SK-N-SH treated with all-trans-retinoic acid at 6 μM for 48 hours (cell line): ENCODE measurements at regions not wholly inside any gene's neighbourhood (a gene's known extent, or its start where the extent isn't known, plus 50 kb on each side); places are given as distances from the start of the nearest gene placed in this dataset.

Experiments
- ATAC-seq: fragments of 200-7000 bp; cut with Tn5 transposase; 3 replicates; pipeline ENCODE4 v1.9.1; 2020; ENCODE audit warnings: mild to moderate bottlenecking, moderate library complexity
- ARNTL ChIP-seq: fragments of 450-650 bp; formaldehyde crosslinking; IDR thresholded peaks from 2 replicates; pipeline ENCODE4 v1.5.0; 2020; ENCODE audit warnings: low read depth, mild to moderate bottlenecking, moderate library complexity, borderline replicate concordance
- BACH2 ChIP-seq: fragments of 250-450 bp; sonication (Bioruptor Pico); IDR thresholded peaks from 2 replicates; pipeline ENCODE4 v1.9.0; 2021; ENCODE audit warnings: mild to moderate bottlenecking, borderline replicate concordance
- CSDC2 ChIP-seq: fragments of 250-450 bp; sonication (Bioruptor Pico); IDR thresholded peaks from 2 replicates; pipeline ENCODE4 v1.5.0; 2020; ENCODE audit warnings: mild to moderate bottlenecking, moderate library complexity
- CSRNP3 ChIP-seq: fragments of 250-450 bp; sonication (Bioruptor Pico); IDR thresholded peaks from 2 replicates; pipeline ENCODE4 v1.5.1; 2021; ENCODE audit warnings: mild to moderate bottlenecking, moderate library complexity
- ESRRG ChIP-seq: fragments of 250-450 bp; sonication (Bioruptor Pico); IDR thresholded peaks from 2 replicates; pipeline ENCODE4 v1.6.1; 2021; ENCODE audit warnings: mild to moderate bottlenecking
- GLIS3 ChIP-seq: fragments of 250-450 bp; sonication (Bioruptor Pico); IDR thresholded peaks from 2 replicates; pipeline ENCODE4 v1.5.0; 2020; ENCODE audit warnings: mild to moderate bottlenecking, moderate library complexity
- ISL1 ChIP-seq: fragments of 250-450 bp; sonication (Bioruptor Pico); IDR thresholded peaks from 2 replicates; pipeline ENCODE4 v2.1.2; 2022; ENCODE audit warnings: mild to moderate bottlenecking, moderate library complexity
- OSR1 ChIP-seq: fragments of 250-450 bp; sonication (Bioruptor Pico); IDR thresholded peaks from 2 replicates; pipeline ENCODE4 v1.8.0; 2022; ENCODE audit warnings: moderate library complexity, mild to moderate bottlenecking, inconsistent platforms
- POU6F1 ChIP-seq: fragments of 250-450 bp; sonication (Bioruptor Pico); IDR thresholded peaks from 2 replicates; pipeline ENCODE4 v1.8.0; 2021; ENCODE audit warnings: low read depth, mild to moderate bottlenecking, moderate library complexity, borderline replicate concordance
- PPARA ChIP-seq: fragments of 250-450 bp; sonication (Bioruptor Pico); IDR thresholded peaks from 2 replicates; pipeline ENCODE4 v1.5.0; 2020; ENCODE audit warnings: mild to moderate bottlenecking, borderline replicate concordance
- RARB ChIP-seq: fragments of 250-450 bp; sonication (Bioruptor Pico); IDR thresholded peaks from 2 replicates; pipeline ENCODE4 v1.8.0; 2021; ENCODE audit warnings: mild to moderate bottlenecking, moderate library complexity
- SNAI2 ChIP-seq: fragments of 250-450 bp; sonication (Bioruptor Pico); IDR thresholded peaks from 2 replicates; pipeline ENCODE4 v1.5.0; 2020; ENCODE audit warnings: mild to moderate bottlenecking, moderate library complexity
- TCF4 ChIP-seq: fragments of 250-450 bp; sonication (Bioruptor Pico); IDR thresholded peaks from 2 replicates; pipeline ENCODE4 v1.8.0; 2021; ENCODE audit warnings: mild to moderate bottlenecking, moderate library complexity, borderline replicate concordance
- TOX ChIP-seq: fragments of 250-450 bp; sonication (Bioruptor Pico); IDR thresholded peaks from 2 replicates; pipeline ENCODE4 v1.8.0; 2021; ENCODE audit warnings: mild to moderate bottlenecking, moderate library complexity, borderline replicate concordance
- ZC3H10 ChIP-seq: fragments of 250-450 bp; sonication (Bioruptor Pico); IDR thresholded peaks from 2 replicates; pipeline ENCODE4 v1.5.1; 2021; ENCODE audit warnings: mild to moderate bottlenecking, moderate library complexity
- ZFP3 ChIP-seq: fragments of 250-450 bp; sonication (Bioruptor Pico); IDR thresholded peaks from 2 replicates; pipeline ENCODE4 v1.5.0; 2020; ENCODE audit warnings: mild to moderate bottlenecking, moderate library complexity
- ZFP30 ChIP-seq: fragments of 450-650 bp; formaldehyde crosslinking; IDR thresholded peaks from 2 replicates; pipeline ENCODE4 v1.5.0; 2022; ENCODE audit warnings: mild to moderate bottlenecking, moderate library complexity
- ZNF565 ChIP-seq: fragments of 450-650 bp; formaldehyde crosslinking; conservative IDR thresholded peaks from 2 replicates; pipeline ENCODE4 v1.5.0; 2020; ENCODE audit warnings: low read depth, mild to moderate bottlenecking, moderate library complexity
- ZNF70 ChIP-seq: fragments of 450-650 bp; formaldehyde crosslinking; IDR thresholded peaks from 2 replicates; pipeline ENCODE4 v1.5.0; 2020; ENCODE audit warnings: mild to moderate bottlenecking, moderate library complexity
- ZNF8 ChIP-seq: fragments of 450-650 bp; formaldehyde crosslinking; IDR thresholded peaks from 2 replicates; pipeline ENCODE4 v1.5.0; 2020; ENCODE audit warnings: mild to moderate bottlenecking, moderate library complexity
- TF ChIP-seq, protein P1 (sequence below): fragments of 250-450 bp; sonication (Bioruptor Pico); IDR thresholded peaks from 2 replicates; pipeline ENCODE4 v1.8.0; 2020; ENCODE audit warnings: mild to moderate bottlenecking, moderate library complexity, borderline replicate concordance

GRCh38 chr3:189529889-189530471 lies 101.2 kb upstream of the TP63 start:
- ATAC-seq: no peak
- TF ChIP-seq ISL1 (CRISPR knock-in tag): no peak
- TF ChIP-seq GLIS3 (CRISPR knock-in tag): no peak
- TF ChIP-seq CSRNP3 (CRISPR knock-in tag): no peak
- TF ChIP-seq SNAI2 (CRISPR knock-in tag): no peak
- TF ChIP-seq ZNF8 (CRISPR knock-in tag): no peak
- no peak for TF ChIP-seq ESRRG (CRISPR knock-in tag)

GRCh38 chr3:189530822-189531221 lies 100.4 kb upstream of the TP63 start:
- ATAC-seq: no peak
- no peak for TF ChIP-seq ZC3H10 (CRISPR knock-in tag)
- TF ChIP-seq, protein P1, sequence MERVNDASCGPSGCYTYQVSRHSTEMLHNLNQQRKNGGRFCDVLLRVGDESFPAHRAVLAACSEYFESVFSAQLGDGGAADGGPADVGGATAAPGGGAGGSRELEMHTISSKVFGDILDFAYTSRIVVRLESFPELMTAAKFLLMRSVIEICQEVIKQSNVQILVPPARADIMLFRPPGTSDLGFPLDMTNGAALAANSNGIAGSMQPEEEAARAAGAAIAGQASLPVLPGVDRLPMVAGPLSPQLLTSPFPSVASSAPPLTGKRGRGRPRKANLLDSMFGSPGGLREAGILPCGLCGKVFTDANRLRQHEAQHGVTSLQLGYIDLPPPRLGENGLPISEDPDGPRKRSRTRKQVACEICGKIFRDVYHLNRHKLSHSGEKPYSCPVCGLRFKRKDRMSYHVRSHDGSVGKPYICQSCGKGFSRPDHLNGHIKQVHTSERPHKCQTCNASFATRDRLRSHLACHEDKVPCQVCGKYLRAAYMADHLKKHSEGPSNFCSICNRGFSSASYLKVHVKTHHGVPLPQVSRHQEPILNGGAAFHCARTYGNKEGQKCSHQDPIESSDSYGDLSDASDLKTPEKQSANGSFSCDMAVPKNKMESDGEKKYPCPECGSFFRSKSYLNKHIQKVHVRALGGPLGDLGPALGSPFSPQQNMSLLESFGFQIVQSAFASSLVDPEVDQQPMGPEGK (CRISPR knock-in tag): no peak
- no peak for TF ChIP-seq ARNTL (CRISPR knock-in tag)
- no peak for TF ChIP-seq ZNF70 (CRISPR knock-in tag)
- TF ChIP-seq CSDC2 (CRISPR knock-in tag): no peak

GRCh38 chr3:189531271-189531670 lies 99.9 kb upstream of the TP63 start:
- no peak for ATAC-seq
- TF ChIP-seq OSR1 (CRISPR knock-in tag): no peak
- TF ChIP-seq, all 23 proteins: peak for 0

- ATAC-seq: no peak
- TF ChIP-seq ZNF565 (CRISPR knock-in tag): no peak
- TF ChIP-seq TCF4: no peak
- TF ChIP-seq POU6F1: no peak
- no peak for TF ChIP-seq TOX (CRISPR knock-in tag)
- TF ChIP-seq, protein P1 (CRISPR knock-in tag): no peak
- TF ChIP-seq BACH2 (CRISPR knock-in tag): no peak
- TF ChIP-seq CSDC2 (CRISPR knock-in tag): no peak
- TF ChIP-seq ZFP30 (CRISPR knock-in tag): no peak
- TF ChIP-seq SNAI2 (CRISPR knock-in tag): no peak
- no peak for TF ChIP-seq ZNF70 (CRISPR knock-in tag)
- no peak for TF ChIP-seq ARNTL (CRISPR knock-in tag)
- TF ChIP-seq ZFP3 (CRISPR knock-in tag): no peak
These were observed 96.7 kb upstream of the TP63 start for GRCh38 chr3:189534531-189534930.

DNA sequence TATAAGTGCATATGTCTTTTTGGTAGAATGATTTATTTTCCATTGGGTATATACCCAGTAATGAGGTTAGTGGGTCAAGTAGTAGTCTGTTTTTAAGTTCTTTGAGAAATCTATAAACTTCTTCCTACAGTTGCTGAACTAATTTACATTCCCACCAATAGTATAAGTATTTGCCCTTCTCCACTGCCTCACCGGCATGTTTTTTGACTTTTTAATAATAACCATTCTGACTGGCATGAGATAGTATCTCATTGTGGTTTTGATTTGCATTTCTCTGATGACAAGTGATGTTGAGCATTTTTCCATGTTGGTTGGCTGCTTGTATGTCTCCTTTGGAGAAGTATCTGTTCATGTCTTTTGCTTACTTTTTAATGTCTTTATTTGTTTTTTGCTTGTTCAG lies 94.1 kb upstream of the TP63 start:
- ATAC-seq: no peak
- TF ChIP-seq RARB (CRISPR knock-in tag) (no peak), POU6F1 (no peak), SNAI2 (CRISPR knock-in tag) (no peak), ZC3H10 (CRISPR knock-in tag) (no peak), TOX (CRISPR knock-in tag) (no peak), BACH2 (CRISPR knock-in tag) (no peak), TCF4 (no peak), ZFP30 (CRISPR knock-in tag) (no peak), CSRNP3 (CRISPR knock-in tag) (no peak), ESRRG (CRISPR knock-in tag) (no peak), PPARA (no peak), OSR1 (CRISPR knock-in tag) (no peak), CSDC2 (CRISPR knock-in tag) (no peak), ZNF565 (CRISPR knock-in tag) (no peak), ZNF8 (CRISPR knock-in tag) (no peak), ZNF70 (CRISPR knock-in tag) (no peak), ZFP3 (CRISPR knock-in tag) (no peak), GLIS3 (CRISPR knock-in tag) (no peak)
